ENCODE measurements at regions not wholly inside any gene's neighbourhood (a gene's known extent, or its start where the extent isn't known, plus 50 kb on each side); places are given as distances from the start of the nearest gene placed in this dataset.
"Not testable (repeated sequence)": the region's sequence is repeated elsewhere in the genome, so short reads cannot be mapped to it uniquely, and the experiment has no call there.

- no peak for DNase-seq (ENCODE audit: low spot score)
Observed at GRCh38 chr1:38213646-38214434, 167.2 kb upstream of the POU3F1 start.

- no peak for DNase-seq (ENCODE audit: low spot score)
Observed at GRCh38 chr1:38210895-38211177, 164.2 kb upstream of the POU3F1 start.

- DNase-seq (ENCODE audit: low spot score): no peak
Observed at GRCh38 chr1:38210021-38210894, 163.7 kb upstream of the POU3F1 start.

GRCh38 chr1:38208716-38209632, 162.4 kb upstream of the POU3F1 start:
- no peak for DNase-seq (ENCODE audit: low spot score)

- DNase-seq (ENCODE audit: low spot score): no peak
Observed at GRCh38 chr1:38207906-38208305, 161.3 kb upstream of the POU3F1 start.

- DNase-seq (ENCODE audit: low spot score): no peak
Observed at GRCh38 chr1:38207275-38207674, 160.7 kb upstream of the POU3F1 start.

- no peak for DNase-seq (ENCODE audit: low spot score)
Observed at GRCh38 chr1:38204698-38205097, 158.1 kb upstream of the POU3F1 start.

- DNase-seq (ENCODE audit: low spot score): no peak
Observed at GRCh38 chr1:38203441-38203840, 156.8 kb upstream of the POU3F1 start.

GRCh38 chr1:38201431-38201830, 154.8 kb upstream of the POU3F1 start:
- DNase-seq (ENCODE audit: low spot score): no peak

- DNase-seq (ENCODE audit: low spot score): no peak
Observed at GRCh38 chr1:38198621-38199020, 152.0 kb upstream of the POU3F1 start.

GRCh38 chr1:38198099-38198498, 151.5 kb upstream of the POU3F1 start:
- no peak for DNase-seq (ENCODE audit: low spot score)

GRCh38 chr1:38197312-38198061, 150.9 kb upstream of the POU3F1 start:
- DNase-seq (ENCODE audit: low spot score): no peak

- no peak for DNase-seq (ENCODE audit: low spot score)
Observed at GRCh38 chr1:38194472-38194871, 147.9 kb upstream of the POU3F1 start.

- no peak for DNase-seq (ENCODE audit: low spot score)
Observed at GRCh38 chr1:38193040-38193439, 146.4 kb upstream of the POU3F1 start.

GRCh38 chr1:38191461-38191860, 144.9 kb upstream of the POU3F1 start:
- no peak for DNase-seq (ENCODE audit: low spot score)

GRCh38 chr1:38190983-38191382, 144.4 kb upstream of the POU3F1 start:
- no peak for DNase-seq (ENCODE audit: low spot score)

- no peak for DNase-seq (ENCODE audit: low spot score)
Observed at GRCh38 chr1:38187552-38187951, 141.0 kb upstream of the POU3F1 start.

GRCh38 chr1:38186566-38186965, 140.0 kb upstream of the POU3F1 start:
- DNase-seq (ENCODE audit: low spot score): no peak

GRCh38 chr1:38185913-38186312, 139.3 kb upstream of the POU3F1 start:
- no peak for DNase-seq (ENCODE audit: low spot score)

- no peak for DNase-seq (ENCODE audit: low spot score)
Observed at GRCh38 chr1:38183747-38184146, 137.2 kb upstream of the POU3F1 start.

- no peak for DNase-seq (ENCODE audit: low spot score)
Observed at GRCh38 chr1:38183096-38183495, 136.5 kb upstream of the POU3F1 start.

- not testable (repeated sequence) for DNase-seq (ENCODE audit: low spot score)
Observed at GRCh38 chr1:38180388-38180787, 133.8 kb upstream of the POU3F1 start.

Data from left forelimb (tissue), 1 donor.